Fibroblast of lung (primary cell): ENCODE measurements at regions not wholly inside any gene's neighbourhood (a gene's known extent, or its start where the extent isn't known, plus 50 kb on each side); places are given as distances from the start of the nearest gene placed in this dataset.

Experiments
- EZH2 ChIP-seq: IDR thresholded peaks from 2 replicates; pipeline ENCODE4 v1.5.1; 2012; ENCODE audit warnings: low read length, control low read depth, mild to moderate bottlenecking; ENCODE audit errors: missing control alignments
- TF ChIP-seq, protein P1 (sequence below), 2 donors: IDR thresholded peaks in 1 of 2; conservative IDR thresholded peaks in 1 of 2; 1 replicate in 1 of 2; 2 replicates in 1 of 2; pipeline ENCODE4 v1.5.1; 2011 to 2012; ENCODE audit warnings: low read length in 2 of 2, control low read depth in 1 of 2, inconsistent platforms in 1 of 2, low read depth in 1 of 2, mild to moderate bottlenecking in 1 of 2

DNA sequence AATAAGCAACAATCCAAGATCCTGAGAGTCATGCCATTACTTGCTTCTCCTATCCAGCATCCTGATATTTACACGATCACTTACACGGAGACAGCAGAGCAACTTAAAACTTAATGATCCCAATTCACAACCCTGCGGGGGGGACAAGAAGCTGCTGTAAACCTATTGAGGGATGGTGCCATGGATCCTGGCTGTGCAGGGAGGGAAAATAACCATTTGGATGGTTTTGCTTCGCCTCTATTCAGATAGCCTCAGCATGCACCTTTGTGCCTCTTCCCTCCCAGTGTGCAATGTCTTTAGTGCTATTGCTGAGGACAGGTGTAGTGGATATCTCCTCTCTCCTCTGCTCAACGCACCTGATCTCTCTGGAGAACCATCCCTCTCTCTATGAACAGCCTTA, 89.7 kb upstream of the PPARGC1A start:
- TF ChIP-seq, protein P1, sequence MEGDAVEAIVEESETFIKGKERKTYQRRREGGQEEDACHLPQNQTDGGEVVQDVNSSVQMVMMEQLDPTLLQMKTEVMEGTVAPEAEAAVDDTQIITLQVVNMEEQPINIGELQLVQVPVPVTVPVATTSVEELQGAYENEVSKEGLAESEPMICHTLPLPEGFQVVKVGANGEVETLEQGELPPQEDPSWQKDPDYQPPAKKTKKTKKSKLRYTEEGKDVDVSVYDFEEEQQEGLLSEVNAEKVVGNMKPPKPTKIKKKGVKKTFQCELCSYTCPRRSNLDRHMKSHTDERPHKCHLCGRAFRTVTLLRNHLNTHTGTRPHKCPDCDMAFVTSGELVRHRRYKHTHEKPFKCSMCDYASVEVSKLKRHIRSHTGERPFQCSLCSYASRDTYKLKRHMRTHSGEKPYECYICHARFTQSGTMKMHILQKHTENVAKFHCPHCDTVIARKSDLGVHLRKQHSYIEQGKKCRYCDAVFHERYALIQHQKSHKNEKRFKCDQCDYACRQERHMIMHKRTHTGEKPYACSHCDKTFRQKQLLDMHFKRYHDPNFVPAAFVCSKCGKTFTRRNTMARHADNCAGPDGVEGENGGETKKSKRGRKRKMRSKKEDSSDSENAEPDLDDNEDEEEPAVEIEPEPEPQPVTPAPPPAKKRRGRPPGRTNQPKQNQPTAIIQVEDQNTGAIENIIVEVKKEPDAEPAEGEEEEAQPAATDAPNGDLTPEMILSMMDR (conservative IDR thresholded peaks at IDR 0.05 in 1 of 2, IDR thresholded peaks at IDR 0.05 in 1 of 2; ENCODE audit: low read depth in 1 of 2, low read length in 2 of 2) = no peak
- TF ChIP-seq EZH2 = no peak
